ENCODE measurements at regions not wholly inside any gene's neighbourhood (a gene's known extent, or its start where the extent isn't known, plus 50 kb on each side); places are given as distances from the start of the nearest gene placed in this dataset.

GRCh38 chrX:817759-818300 is 187.2 kb downstream of the SHOX start:
- no peak for TF ChIP-seq CTCF (IDR thresholded peaks at IDR 0.05)
- no peak for TF ChIP-seq EZH2 (IDR thresholded peaks at IDR 0.05; ENCODE audit: borderline replicate concordance, insufficient read depth, low read depth, low read length, poor library complexity, severe bottlenecking)
